GM18861 (cell line): ENCODE measurements at regions not wholly inside any gene's neighbourhood (a gene's known extent, or its start where the extent isn't known, plus 50 kb on each side); places are given as distances from the start of the nearest gene placed in this dataset.
"Not testable (repeated sequence)": the region's sequence is repeated elsewhere in the genome, so short reads cannot be mapped to it uniquely, and the experiment has no call there.

Source experiments
- ATAC-seq: cut with Tn5 transposase; IDR thresholded peaks from one replicate; pipeline ENCODE4 v1.9.1; 2021; ENCODE audit not compliant: unreplicated experiment

DNA sequence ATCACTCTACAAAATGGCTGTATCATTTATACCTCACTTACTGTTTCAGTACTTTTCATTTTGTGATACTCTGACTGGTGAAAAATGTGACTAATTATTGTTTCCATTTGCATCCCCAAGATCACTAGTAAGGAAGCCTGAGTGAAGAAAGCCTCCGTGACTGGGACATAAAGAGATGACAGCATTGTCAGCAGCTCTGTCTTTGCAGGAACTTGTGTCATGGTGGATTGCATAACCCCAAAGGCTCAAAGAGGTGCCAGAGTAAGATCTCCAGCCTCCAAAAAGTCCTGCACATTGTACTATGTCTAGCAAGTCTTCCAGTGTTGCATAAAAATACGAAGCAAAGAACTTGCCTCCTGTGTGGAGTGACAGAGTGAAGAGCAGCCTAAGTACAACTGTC lies 187.5 kb upstream of the CRIM1 start:
- ATAC-seq: no peak

- ATAC-seq: peak; percentile 77
Observed at GRCh38 chr2:36165132-36165531, 190.4 kb upstream of the CRIM1 start.

- ATAC-seq: peak; percentile 57
Observed at GRCh38 chr2:36163520-36164254, 191.9 kb upstream of the CRIM1 start.

DNA sequence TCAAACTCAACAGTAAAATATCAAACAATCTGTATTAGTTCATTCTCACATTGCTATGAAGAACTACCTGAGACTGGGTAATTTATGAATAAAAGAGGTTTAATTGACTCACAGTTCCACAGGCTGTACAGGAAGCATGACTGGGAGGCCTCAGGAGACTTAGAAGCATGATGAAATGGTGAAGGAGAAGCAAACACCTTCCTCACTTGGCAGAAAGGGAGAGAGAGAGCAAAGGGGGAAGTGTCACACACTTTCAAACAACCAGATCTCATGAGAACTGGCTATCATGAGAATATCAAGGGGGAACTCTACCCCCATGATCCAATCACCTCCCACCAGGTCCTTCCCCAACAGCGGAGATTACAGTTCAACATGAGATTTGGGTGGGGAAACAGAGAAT lies 198.5 kb upstream of the CRIM1 start:
- ATAC-seq: not testable (repeated sequence)

DNA sequence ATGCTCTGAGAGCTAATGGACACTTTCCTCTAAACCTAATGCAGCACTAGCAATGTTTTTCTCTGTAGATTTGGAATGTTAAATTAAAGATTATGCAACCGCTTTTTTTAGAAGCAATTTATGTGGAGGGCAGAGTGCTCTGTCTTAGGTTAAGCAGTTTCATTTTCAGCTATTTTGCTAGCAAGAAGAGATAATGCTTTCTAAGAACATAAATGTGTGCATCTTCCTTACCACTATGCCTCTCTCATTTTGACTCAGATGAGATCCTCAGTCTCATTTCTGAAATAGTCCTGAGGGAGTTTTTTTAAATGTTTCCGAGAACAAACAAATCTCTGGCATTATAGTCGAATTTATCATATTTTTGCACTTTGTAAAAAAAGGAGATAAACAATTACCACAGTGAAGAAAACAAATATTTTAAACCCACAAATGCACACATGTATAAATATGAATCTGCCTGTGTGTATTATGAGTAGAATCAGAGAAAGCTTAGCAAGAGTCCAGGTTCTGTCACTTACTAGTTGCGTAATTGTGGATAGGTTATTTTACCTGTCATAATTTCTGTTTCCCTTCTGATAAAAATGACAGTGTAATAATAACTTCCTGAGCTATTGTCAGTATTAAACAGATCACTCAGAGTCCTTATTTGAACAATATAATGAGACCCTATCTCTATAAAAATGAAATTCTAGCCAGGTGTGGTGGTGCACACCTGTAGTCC lies 207.7 kb upstream of the CRIM1 start:
- ATAC-seq: peak; percentile 98

- ATAC-seq: no peak
Observed at GRCh38 chr2:36146765-36147164, 208.8 kb upstream of the CRIM1 start.

DNA sequence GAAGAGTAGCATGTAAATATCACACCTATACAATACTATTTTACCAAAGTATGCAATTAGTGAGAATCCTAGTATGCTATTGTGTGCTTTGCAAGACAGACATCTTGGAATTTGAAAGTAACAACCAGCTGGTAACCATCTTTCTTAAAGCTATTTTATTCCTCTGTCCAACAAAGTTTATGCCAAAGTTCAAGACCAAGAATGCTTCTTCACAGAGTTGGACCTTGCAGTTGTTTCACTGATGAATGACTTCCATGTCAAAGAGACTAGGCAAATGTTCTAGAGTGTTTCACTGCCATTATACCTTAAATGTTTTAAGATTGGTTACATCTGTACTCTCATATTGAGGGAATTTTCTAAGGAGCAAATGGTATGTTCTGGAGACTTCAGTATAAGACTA lies 215.2 kb upstream of the CRIM1 start:
- ATAC-seq: no peak

DNA sequence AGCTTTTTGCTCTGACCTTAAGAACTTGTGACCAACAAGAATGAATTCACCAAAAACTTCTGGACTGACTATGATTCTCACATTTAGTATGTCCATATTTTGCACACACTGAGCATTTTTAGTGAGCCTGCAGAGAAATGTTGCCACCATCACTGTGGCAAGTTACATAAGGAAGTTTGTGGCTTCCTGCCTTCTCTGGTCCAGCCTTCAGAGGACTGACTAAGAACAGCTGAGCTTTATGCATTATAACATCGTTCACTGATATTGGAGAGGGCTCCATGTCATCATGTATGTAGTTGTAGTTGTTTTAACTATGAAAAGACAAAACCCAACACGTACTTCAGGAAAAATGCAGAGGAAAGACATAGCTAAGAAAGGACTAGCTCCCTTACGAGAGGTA lies 218.0 kb upstream of the CRIM1 start:
- ATAC-seq: no peak

DNA sequence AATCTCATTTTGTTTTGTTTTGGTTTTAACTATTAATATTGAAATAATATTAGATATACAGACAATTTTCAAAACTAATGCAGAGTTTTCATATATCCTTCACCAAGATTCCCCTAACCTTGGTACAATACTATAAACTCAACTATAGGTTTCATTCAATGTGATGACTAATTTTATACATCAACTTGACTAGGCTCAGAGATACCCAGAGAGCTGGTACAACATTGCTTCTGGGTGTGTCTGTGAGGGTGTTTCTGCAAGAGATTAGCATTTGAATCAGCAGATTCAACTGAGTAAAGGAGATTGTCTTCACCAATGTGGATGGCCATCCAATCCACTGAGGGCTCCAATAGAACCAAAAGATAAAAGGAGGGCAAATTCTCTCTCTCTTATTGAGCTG lies 221.3 kb upstream of the CRIM1 start:
- ATAC-seq: no peak

GRCh38 chr2:36128359-36128758 lies 227.2 kb upstream of the CRIM1 start:
- no peak for ATAC-seq

DNA sequence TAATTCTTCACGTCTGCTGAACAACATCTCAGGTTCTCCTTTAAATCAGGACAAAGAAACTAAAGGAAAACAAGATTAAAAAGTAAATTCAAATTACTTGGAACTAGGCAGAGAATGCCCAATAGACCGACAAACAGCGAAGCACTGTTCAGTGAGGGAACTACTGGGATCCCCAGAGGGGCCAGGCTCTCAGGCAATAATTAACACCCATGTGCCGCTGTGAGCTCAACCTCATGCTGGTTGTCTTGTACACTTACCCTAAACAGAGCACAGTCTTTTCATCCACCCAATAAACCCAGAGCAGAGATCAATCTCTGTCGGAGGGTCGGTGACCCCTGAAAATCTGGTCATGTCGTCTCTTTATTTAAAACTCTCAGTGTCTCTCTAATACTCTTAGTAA lies 229.9 kb upstream of the CRIM1 start:
- ATAC-seq: no peak

GRCh38 chr2:36123995-36124394 lies 231.6 kb upstream of the CRIM1 start:
- no peak for ATAC-seq

- ATAC-seq: no peak
Observed at GRCh38 chr2:36097022-36097421, 258.6 kb upstream of the CRIM1 start.

DNA sequence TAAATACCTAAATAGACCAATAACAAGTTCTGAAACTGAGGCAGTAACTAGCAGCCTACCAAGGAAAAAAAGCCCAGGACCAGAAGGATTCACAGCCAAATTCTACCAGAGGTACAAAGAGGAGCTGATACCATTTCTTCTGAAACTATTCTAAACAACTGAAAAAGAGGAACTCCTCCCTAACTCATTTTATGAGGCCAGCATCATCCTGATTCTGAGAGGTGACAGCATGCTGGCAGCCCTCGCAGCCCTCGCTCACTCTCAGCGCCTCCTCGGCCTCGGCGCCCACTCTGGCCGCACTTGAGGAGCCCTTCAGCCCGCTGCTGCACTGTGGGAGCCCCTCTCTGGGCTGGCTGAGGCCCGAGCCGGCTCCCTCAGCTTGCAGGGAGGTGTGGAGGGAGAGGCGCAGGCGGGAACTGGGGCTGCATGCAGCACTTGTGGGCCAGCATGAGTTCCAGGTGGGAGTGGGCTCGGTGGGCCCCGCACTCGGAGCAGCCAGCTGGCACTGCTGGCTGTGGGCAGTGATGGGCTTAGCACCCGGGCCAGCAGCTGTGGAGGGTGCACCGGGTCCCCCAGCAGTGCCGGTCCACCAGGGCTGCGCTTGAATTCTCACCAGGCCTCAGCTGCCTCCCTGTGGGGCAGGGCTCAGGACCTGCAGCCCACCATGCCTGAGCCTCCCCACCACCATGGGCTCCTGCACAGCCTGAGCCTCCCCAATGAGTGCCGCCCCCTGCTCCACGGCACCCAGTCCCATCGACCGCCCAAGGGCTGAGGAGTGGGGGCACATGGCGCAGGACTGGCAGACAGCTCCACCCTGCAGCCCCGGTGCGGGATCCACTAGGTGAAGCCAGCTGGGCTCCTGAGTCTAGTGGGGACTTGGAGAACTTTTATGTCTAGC lies 263.5 kb upstream of the CRIM1 start:
- ATAC-seq: not testable (repeated sequence)

- ATAC-seq: no peak
Observed at GRCh38 chr2:36088716-36089328, 266.8 kb upstream of the CRIM1 start.

GRCh38 chr2:36087344-36087743 lies 268.2 kb upstream of the CRIM1 start:
- no peak for ATAC-seq

DNA sequence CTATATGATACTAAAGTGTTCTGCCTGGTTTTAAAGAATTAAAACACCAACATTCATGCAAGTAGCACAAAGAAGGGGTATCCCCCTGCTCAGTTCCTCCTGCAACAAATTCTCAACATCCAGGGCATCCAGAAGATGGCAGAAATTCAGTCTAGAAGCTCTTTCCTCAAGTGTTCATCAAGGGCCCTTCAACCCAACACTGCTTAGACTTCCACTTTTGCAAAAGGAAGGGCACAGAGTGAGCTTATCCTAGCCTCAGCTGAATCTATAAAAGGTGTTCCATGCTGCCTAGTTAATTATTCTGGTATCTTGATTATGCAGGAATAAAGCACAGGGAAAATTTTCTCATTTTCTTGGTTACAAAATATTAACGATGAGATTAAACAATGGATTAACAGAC lies 275.8 kb upstream of the CRIM1 start:
- ATAC-seq: no peak

GRCh38 chr2:36074008-36074407 lies 281.6 kb upstream of the CRIM1 start:
- no peak for ATAC-seq

- ATAC-seq: no peak
Observed at GRCh38 chr2:36071698-36072097, 283.9 kb upstream of the CRIM1 start.

GRCh38 chr2:36069074-36069473 lies 286.5 kb upstream of the CRIM1 start:
- no peak for ATAC-seq

- no peak for ATAC-seq
Observed at GRCh38 chr2:36068086-36068485, 287.5 kb upstream of the CRIM1 start.
